Astrocyte (in vitro differentiated cells and primary cell): ENCODE measurements at regions not wholly inside any gene's neighbourhood (a gene's known extent, or its start where the extent isn't known, plus 50 kb on each side); places are given as distances from the start of the nearest gene placed in this dataset.

Experiments
- DNase-seq: peaks from one replicate; pipeline ENCODE4 v3.0.0-alpha.2; 2010; ENCODE audit warnings: low read depth
- FAIRE-seq: peaks from 2 replicates; lab custom pipeline; 2011; peaks lifted over from hg19 to GRCh38; lab: Jason Lieb, UNC
- H2AFZ ChIP-seq: 2 replicates; pipeline ENCODE4 v1.6.0; 2012; ENCODE audit warnings: low read depth, low read length, inconsistent platforms
- H3K27ac ChIP-seq: 2 replicates; pipeline ENCODE4 v1.5.1; 2011; ENCODE audit warnings: low read depth, low read length, inconsistent platforms
- H3K27me3 ChIP-seq: 2 replicates; pipeline ENCODE4 v1.6.0; 2011; ENCODE audit warnings: low read length, inconsistent platforms; ENCODE audit not compliant: insufficient read depth
- H3K36me3 ChIP-seq: 2 replicates; pipeline ENCODE4 v1.5.1; 2011; ENCODE audit warnings: low read length, inconsistent platforms; ENCODE audit not compliant: insufficient read depth
- H3K4me1 ChIP-seq: 2 replicates; pipeline ENCODE4 v1.5.1; 2011; ENCODE audit warnings: low read length, inconsistent platforms; ENCODE audit not compliant: insufficient read depth
- H3K4me2 ChIP-seq: 2 replicates; pipeline ENCODE4 v1.6.0; 2012; ENCODE audit warnings: low read length, inconsistent platforms
- H3K4me3 ChIP-seq: 2 replicates; pipeline ENCODE4 v1.5.1; 2011; ENCODE audit warnings: low read depth, mild to moderate bottlenecking, low read length, inconsistent platforms; ENCODE audit not compliant: insufficient read depth
- H3K79me2 ChIP-seq: 2 replicates; pipeline ENCODE4 v1.6.0; 2012; ENCODE audit warnings: mild to moderate bottlenecking, low read length, inconsistent platforms; ENCODE audit not compliant: insufficient read depth
- H3K9ac ChIP-seq: 2 replicates; pipeline ENCODE4 v1.6.0; 2012; ENCODE audit warnings: mild to moderate bottlenecking, low read length, inconsistent platforms
- H3K9me3 ChIP-seq: 2 replicates; pipeline ENCODE4 v1.5.1; 2012; ENCODE audit warnings: low read depth, mild to moderate bottlenecking, low read length, inconsistent platforms; ENCODE audit not compliant: insufficient read depth
- H4K20me1 ChIP-seq: 2 replicates; pipeline ENCODE4 v1.6.0; 2012; ENCODE audit warnings: low read length, inconsistent platforms; ENCODE audit not compliant: insufficient read depth
- H3K27ac Mint-ChIP-seq: one replicate; pipeline ENCODE4 v1.8.0; 2021; ENCODE audit warnings: mild to moderate bottlenecking, mixed read lengths; ENCODE audit not compliant: unreplicated experiment
- H3K27me3 Mint-ChIP-seq: one replicate; pipeline ENCODE4 v1.8.0; 2021; ENCODE audit warnings: low read depth, mixed read lengths; ENCODE audit not compliant: unreplicated experiment
- H3K36me3 Mint-ChIP-seq: one replicate; pipeline ENCODE4 v1.8.0; 2021; ENCODE audit warnings: low read depth, mixed read lengths; ENCODE audit not compliant: unreplicated experiment
- H3K4me1 Mint-ChIP-seq: one replicate; pipeline ENCODE4 v1.8.0; 2021; ENCODE audit warnings: low read depth, mixed read lengths; ENCODE audit not compliant: unreplicated experiment
- H3K4me3 Mint-ChIP-seq: one replicate; pipeline ENCODE4 v1.8.0; 2021; ENCODE audit warnings: mild to moderate bottlenecking, moderate library complexity, mixed read lengths; ENCODE audit not compliant: unreplicated experiment
- H3K9me3 Mint-ChIP-seq: one replicate; pipeline ENCODE4 v1.8.0; 2021; ENCODE audit warnings: mild to moderate bottlenecking, mixed read lengths; ENCODE audit not compliant: unreplicated experiment
- CTCF ChIP-seq: IDR thresholded peaks from 2 replicates; pipeline ENCODE4 v1.5.1; 2011; ENCODE audit warnings: low read depth, mild to moderate bottlenecking, inconsistent platforms, low read length, moderate library complexity; ENCODE audit not compliant: insufficient read depth
- EZH2 ChIP-seq: IDR thresholded peaks from 2 replicates; pipeline ENCODE4 v1.6.1; 2012; ENCODE audit warnings: mild to moderate bottlenecking, low read length, inconsistent platforms; ENCODE audit not compliant: insufficient read depth

GRCh38 chr12:116633476-116633875 is 74.3 kb downstream of the MAP1LC3B2 start:
- Mint-ChIP-seq H3K4me3 (no peak overlapping the region), H3K9me3 (no peaks in the 10 kb centered on the region)

GRCh38 chr12:116631619-116632018 is 72.4 kb downstream of the MAP1LC3B2 start:
- Histone ChIP-seq H3K9me3 (no peaks in the 10 kb centered on the region), H3K27ac (no peak overlapping the region), H3K4me1 (no peaks in the 10 kb centered on the region), H3K27me3 (peaks cover 4% of the 10 kb centered on the region), H4K20me1 (no peaks in the 10 kb centered on the region), H3K9ac (no peak overlapping the region), H3K4me2 (no peak overlapping the region), H3K36me3 (no peaks in the 10 kb centered on the region), H2AFZ (no peak overlapping the region), H3K4me3 (no peak overlapping the region), H3K79me2 (no peaks in the 10 kb centered on the region)
- H3K27ac Mint-ChIP-seq, result no peak overlapping the region
- DNase-seq (no peak), FAIRE-seq (no peak)
- H3K27me3 Mint-ChIP-seq, result peaks cover 33% of the 10 kb centered on the region
- H3K36me3 Mint-ChIP-seq, result no peaks in the 10 kb centered on the region
- H3K4me3 Mint-ChIP-seq, result no peak overlapping the region
- no peaks in the 10 kb centered on the region for H3K9me3 Mint-ChIP-seq
- no peaks in the 10 kb centered on the region for H3K4me1 Mint-ChIP-seq
- no peak for TF ChIP-seq EZH2
- no peak for TF ChIP-seq CTCF

More at GRCh38 chr12:116633476-116633875, 74.3 kb downstream of the MAP1LC3B2 start:
- H3K9me3 ChIP-seq, result no peaks in the 10 kb centered on the region
- DNase-seq (no peak), FAIRE-seq (no peak)
- no peak overlapping the region for H3K4me3 ChIP-seq
- no peak overlapping the region for H3K9ac ChIP-seq
- H3K36me3 ChIP-seq, result no peaks in the 10 kb centered on the region
- no peaks in the 10 kb centered on the region for H3K4me1 ChIP-seq
- H3K36me3 Mint-ChIP-seq, result no peaks in the 10 kb centered on the region
- H2AFZ ChIP-seq, result no peak overlapping the region
- H3K27me3 ChIP-seq, result peaks cover 5% of the 10 kb centered on the region
- H3K27ac ChIP-seq, result no peak overlapping the region
- TF ChIP-seq EZH2, result no peak
- TF ChIP-seq CTCF, result no peak
- no peaks in the 10 kb centered on the region for H3K79me2 ChIP-seq
- H3K4me2 ChIP-seq, result no peak overlapping the region
- no peaks in the 10 kb centered on the region for H4K20me1 ChIP-seq
- H3K4me1 Mint-ChIP-seq, result no peaks in the 10 kb centered on the region
- no peak overlapping the region for H3K27ac Mint-ChIP-seq
- peaks cover 32% of the 10 kb centered on the region for H3K27me3 Mint-ChIP-seq

- no peak overlapping the region for H3K9ac ChIP-seq
- Mint-ChIP-seq H3K4me1 (no peaks in the 10 kb centered on the region), H3K27me3 (peaks cover 29% of the 10 kb centered on the region), H3K27ac (no peak overlapping the region), H3K4me3 (no peak overlapping the region), H3K36me3 (no peaks in the 10 kb centered on the region), H3K9me3 (no peaks in the 10 kb centered on the region)
- no peaks in the 10 kb centered on the region for H3K79me2 ChIP-seq
- H4K20me1 ChIP-seq, result no peaks in the 10 kb centered on the region
- no peak for FAIRE-seq
- no peaks in the 10 kb centered on the region for H3K9me3 ChIP-seq
- no peak overlapping the region for H3K4me3 ChIP-seq
- no peak for DNase-seq
- H3K4me1 ChIP-seq, result no peaks in the 10 kb centered on the region
- H3K27ac ChIP-seq, result no peak overlapping the region
- H3K36me3 ChIP-seq, result no peaks in the 10 kb centered on the region
- H3K4me2 ChIP-seq, result no peak overlapping the region
- no peak overlapping the region for H2AFZ ChIP-seq
- TF ChIP-seq EZH2, result no peak
- no peak for TF ChIP-seq CTCF
- peaks cover 4% of the 10 kb centered on the region for H3K27me3 ChIP-seq
Measured at GRCh38 chr12:116630762-116631161, 71.6 kb downstream of the MAP1LC3B2 start.
